Mucosa of descending colon (tissue), 3 donors: ENCODE measurements at regions not wholly inside any gene's neighbourhood (a gene's known extent, or its start where the extent isn't known, plus 50 kb on each side); places are given as distances from the start of the nearest gene placed in this dataset.

Experiments
- ATAC-seq: fragments of 200-7000 bp; cut with Tn5 transposase; one replicate; pipeline ENCODE4 v1.9.1; 2020; ENCODE audit warnings: mild to moderate bottlenecking, moderate library complexity
- DNase-seq, 3 donors: peaks; one replicate each; pipeline ENCODE4 v3.0.0-alpha.2; 2020
- H3K36me3 ChIP-seq: fragments of 200-600 bp; one replicate; pipeline ENCODE4 v1.8.0; 2021; ENCODE audit warnings: low read depth, mild to moderate bottlenecking
- H3K4me1 ChIP-seq: fragments of 200-600 bp; one replicate; pipeline ENCODE4 v1.8.0; 2021; ENCODE audit warnings: low read depth, mild to moderate bottlenecking
- H3K4me3 ChIP-seq: fragments of 200-600 bp; one replicate; pipeline ENCODE4 v1.8.0; 2021; ENCODE audit warnings: mild to moderate bottlenecking
- H3K9me3 ChIP-seq: fragments of 200-600 bp; one replicate; pipeline ENCODE4 v1.8.0; 2021; ENCODE audit warnings: mild to moderate bottlenecking
- intact Hi-C, 2 donors: fragments of 100-400 bp; cut with DNase I in 1 of 2; cut with micrococcal nuclease in 1 of 2; formaldehyde crosslinking; loops; one replicate each; pipeline versions ENCODE4 v1.11.0 to v1.11.1; 2022; cut with DNase I, micrococcal nuclease
- TF ChIP-seq, protein P1 (sequence below): fragments of 200-600 bp; IDR thresholded peaks from one replicate; pipeline ENCODE4 v1.8.0; 2022; ENCODE audit warnings: antibody characterized with exemption, mild to moderate bottlenecking
- donor health status: DM: no; HTN: no; CAD: no; lungs with moderate emphysema.
- donor health status: DM: no; HTN: no; CAD: no.
- donor health status: DM: no; HTN: yes; CAD: no.

DNA sequence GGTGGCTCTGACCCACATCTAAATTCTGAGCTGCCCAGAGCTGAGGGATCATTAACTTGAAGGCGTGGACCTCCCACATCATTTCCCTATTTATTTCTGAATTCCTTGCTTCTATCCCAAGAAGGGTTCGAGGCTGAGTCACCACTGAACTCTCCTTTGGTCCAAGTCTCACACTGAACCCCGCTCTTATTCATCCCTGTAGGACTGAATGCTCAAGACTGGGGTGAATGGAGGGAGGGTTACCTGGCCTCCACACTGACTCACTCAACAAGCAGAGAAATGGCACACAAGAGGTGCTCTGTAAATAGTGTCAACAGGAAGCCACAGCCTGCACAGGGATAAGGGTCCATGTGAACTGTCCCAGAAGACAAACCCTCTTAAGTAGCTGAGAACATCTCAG, 79.1 kb upstream of the FSTL4 start:
- intact Hi-C loops: no loop called here

GRCh38 chr5:133690746-133691145, 78.4 kb upstream of the FSTL4 start:
- intact Hi-C loops: no loop called here
- ATAC-seq: no peak
- Histone ChIP-seq H3K4me3 (no peak overlapping the region), H3K4me1 (no peaks in the 10 kb centered on the region), H3K9me3 (no peaks in the 10 kb centered on the region), H3K36me3 (no peaks in the 10 kb centered on the region)
- no peak for DNase-seq
- TF ChIP-seq, protein P1, sequence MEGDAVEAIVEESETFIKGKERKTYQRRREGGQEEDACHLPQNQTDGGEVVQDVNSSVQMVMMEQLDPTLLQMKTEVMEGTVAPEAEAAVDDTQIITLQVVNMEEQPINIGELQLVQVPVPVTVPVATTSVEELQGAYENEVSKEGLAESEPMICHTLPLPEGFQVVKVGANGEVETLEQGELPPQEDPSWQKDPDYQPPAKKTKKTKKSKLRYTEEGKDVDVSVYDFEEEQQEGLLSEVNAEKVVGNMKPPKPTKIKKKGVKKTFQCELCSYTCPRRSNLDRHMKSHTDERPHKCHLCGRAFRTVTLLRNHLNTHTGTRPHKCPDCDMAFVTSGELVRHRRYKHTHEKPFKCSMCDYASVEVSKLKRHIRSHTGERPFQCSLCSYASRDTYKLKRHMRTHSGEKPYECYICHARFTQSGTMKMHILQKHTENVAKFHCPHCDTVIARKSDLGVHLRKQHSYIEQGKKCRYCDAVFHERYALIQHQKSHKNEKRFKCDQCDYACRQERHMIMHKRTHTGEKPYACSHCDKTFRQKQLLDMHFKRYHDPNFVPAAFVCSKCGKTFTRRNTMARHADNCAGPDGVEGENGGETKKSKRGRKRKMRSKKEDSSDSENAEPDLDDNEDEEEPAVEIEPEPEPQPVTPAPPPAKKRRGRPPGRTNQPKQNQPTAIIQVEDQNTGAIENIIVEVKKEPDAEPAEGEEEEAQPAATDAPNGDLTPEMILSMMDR: no peak

More for the DNA sequence above, 79.1 kb upstream of the FSTL4 start:
- Histone ChIP-seq H3K4me3 (no peak overlapping the region), H3K36me3 (no peaks in the 10 kb centered on the region), H3K4me1 (no peaks in the 10 kb centered on the region), H3K9me3 (no peaks in the 10 kb centered on the region)
- no peak for ATAC-seq
- no peak for DNase-seq
- TF ChIP-seq, protein P1: no peak

- ATAC-seq: no peak
- Histone ChIP-seq H3K4me3 (no peak overlapping the region), H3K36me3 (no peaks in the 10 kb centered on the region), H3K4me1 (no peaks in the 10 kb centered on the region), H3K9me3 (no peaks in the 10 kb centered on the region)
- TF ChIP-seq, protein P1: no peak
- intact Hi-C loops: no loop called here
- DNase-seq: no peak
Measured at GRCh38 chr5:133688391-133688790, 76.0 kb upstream of the FSTL4 start.

DNA sequence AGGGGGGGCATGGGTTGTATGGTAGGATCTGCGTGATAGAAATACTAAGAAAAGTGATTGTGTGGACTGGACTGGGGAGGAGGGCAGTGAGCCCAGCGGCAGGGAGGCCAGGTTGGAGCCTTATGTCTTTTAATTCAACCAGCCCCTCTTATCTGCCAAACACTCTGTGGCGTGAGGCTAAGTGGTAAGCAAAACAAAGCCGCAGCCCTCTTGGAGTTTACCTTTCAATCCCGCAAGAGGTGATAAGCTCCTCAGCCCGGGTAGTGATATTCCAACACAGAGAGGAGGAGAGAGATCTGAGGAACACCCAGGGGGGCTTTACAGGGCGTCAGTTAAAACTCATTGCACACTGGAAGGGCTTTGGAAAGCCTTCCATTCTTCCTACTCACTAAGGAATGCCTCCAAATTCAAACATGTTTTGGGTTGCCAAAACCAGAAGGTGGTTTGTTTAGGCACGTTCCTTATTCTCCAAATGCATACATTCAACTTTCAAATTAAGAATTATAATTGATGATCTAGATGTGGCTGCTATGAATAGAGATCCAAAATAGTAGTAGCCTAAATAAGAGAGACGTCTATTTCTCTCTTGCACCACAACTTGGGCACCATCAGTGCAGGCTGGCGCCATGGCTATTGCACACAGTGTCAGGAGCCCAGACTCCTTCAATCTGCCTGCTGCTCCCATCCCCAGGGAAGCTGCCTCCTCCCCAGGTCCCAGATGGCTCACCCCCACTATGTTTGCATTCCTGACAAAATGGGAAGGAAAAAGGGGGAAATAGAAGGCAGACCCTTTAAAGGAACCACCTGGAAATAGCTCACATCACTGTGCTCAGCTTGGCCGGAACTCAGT, 75.1 kb upstream of the FSTL4 start:
- no peaks in the 10 kb centered on the region for H3K4me1 ChIP-seq
- DNase-seq (no peak), ATAC-seq (no peak)
- TF ChIP-seq, protein P1: no peak
- intact Hi-C loops: no loop called here
- no peak overlapping the region for H3K4me3 ChIP-seq
- no peaks in the 10 kb centered on the region for H3K9me3 ChIP-seq
- H3K36me3 ChIP-seq: no peaks in the 10 kb centered on the region

DNA sequence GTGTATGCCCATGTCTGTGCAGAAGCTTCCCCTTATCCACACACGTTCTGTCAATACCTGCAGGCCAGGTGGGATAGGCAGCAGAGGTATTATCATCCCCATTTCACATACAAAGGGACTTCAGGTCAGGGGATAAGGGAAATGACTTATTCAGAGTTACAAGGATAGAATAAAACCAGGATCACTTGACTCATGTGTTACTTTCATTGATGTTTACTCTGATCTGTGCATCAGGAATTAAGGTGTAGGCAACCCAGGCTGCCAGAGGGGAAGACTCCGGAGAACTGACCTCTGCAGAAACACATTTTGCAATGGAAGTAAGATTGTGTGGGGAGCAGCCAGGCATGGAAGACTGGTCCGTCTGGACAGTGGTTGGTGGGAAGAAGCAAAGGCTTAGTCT, 74.2 kb upstream of the FSTL4 start:
- H3K9me3 ChIP-seq: no peaks in the 10 kb centered on the region
- no peak for ATAC-seq
- intact Hi-C loops: no loop called here
- H3K4me3 ChIP-seq: no peak overlapping the region
- no peak for DNase-seq
- TF ChIP-seq, protein P1: no peak
- H3K4me1 ChIP-seq: no peaks in the 10 kb centered on the region
- no peaks in the 10 kb centered on the region for H3K36me3 ChIP-seq
